ENCODE measurements at regions not wholly inside any gene's neighbourhood (a gene's known extent, or its start where the extent isn't known, plus 50 kb on each side); places are given as distances from the start of the nearest gene placed in this dataset.
A peak's percentile ranks its signal among the peaks of the same experiment; 100 is the strongest.

DNA sequence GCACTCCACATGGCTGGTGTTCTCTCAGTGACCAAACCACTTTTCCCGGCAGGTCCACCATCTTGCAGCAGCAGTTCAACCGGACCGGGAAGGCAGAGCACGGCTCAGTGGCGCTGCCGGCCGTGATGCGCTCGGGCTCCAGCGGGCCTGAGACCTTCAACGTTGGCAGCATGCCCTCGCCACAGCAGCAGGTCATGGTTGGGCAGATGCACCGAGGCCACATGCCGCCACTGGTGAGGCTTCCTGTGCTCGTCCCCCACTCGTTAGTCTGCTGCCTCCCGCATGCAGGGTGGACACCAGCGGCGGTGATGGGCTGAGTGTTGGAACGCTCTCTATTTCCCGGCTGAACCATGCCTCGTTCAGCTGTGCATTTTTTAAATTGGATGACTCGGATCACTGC, 344.9 kb upstream of the TPM1 start:
- no peak for DNase-seq (ENCODE audit: low read depth in 2 of 2)

DNA sequence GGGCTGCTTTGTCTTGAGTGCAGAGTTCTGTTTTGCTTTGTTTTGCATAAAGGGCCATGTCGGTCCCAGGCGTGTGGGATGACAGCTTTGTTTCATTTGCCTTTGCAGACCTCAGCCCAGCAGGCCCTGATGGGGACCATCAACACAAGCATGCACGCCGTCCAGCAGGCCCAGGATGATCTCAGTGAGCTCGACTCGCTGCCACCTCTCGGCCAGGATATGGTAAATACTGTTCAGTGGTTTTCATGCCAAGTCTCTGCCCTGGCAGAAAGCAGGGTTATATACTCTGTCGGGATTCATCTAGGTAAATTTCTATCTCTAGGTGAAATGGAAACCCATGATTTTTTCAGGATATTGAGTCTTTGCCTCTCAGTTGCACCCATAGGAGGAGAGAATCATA, 343.9 kb upstream of the TPM1 start:
- no peak for DNase-seq (ENCODE audit: low read depth in 2 of 2)

DNA sequence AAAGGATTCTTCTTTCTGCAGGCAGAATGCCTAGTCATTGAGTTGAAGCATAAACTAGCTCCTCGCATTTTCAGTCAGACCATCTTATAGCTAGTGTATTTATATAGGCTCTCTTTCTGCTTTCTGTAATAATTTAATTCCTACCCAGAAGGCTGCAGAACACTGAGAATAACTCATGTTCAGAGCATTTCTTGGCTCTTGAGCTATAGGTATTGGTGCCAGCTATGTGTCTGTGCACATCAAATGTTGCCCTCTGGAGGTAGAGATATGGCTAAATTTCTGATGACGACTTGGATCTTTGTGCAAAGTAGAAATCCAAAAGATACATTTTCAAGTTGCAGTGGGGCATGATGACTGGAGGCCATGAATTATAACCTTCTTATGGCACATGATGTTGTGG, 336.2 kb upstream of the TPM1 start:
- no peak for DNase-seq (ENCODE audit: low read depth in 2 of 2)

DNA sequence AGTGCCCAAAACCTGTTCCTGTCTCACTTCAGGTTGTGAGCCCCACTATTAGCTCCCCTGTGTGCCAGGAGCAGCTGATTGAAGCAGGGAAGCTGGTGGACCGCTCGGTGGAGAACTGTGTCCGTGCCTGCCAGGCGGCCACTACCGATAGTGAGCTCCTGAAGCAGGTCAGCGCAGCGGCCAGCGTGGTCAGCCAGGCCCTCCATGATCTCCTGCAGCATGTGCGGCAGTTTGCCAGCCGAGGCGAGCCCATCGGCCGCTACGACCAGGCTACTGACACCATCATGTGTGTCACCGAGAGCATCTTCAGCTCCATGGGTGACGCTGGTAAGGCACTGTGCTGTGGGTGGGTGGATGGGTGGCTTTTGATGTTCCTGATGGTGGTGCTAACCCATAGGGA, 334.1 kb upstream of the TPM1 start:
- DNase-seq (ENCODE audit: low read depth in 2 of 2): no peak

DNA sequence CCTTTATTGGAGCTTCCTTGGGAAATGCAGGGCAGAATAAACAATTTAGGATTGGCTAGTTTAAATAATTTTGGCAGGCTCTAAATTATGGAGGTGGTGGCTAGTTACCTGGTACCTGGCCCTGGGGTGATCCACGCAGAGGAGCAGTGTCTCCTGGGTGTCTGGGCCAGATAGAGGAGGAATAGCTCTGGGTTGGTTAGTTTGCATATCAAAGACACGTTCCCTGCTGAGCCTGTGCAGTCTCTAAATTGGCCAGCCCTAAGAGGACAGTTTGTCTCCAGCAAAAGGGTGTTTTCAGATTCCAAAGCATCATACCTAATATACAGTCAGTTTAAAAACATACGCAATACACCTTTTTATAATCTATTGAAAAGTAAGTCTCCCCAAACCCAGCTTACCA, 333.3 kb upstream of the TPM1 start:
- DNase-seq (ENCODE audit: low read depth in 2 of 2): no peak

DNA sequence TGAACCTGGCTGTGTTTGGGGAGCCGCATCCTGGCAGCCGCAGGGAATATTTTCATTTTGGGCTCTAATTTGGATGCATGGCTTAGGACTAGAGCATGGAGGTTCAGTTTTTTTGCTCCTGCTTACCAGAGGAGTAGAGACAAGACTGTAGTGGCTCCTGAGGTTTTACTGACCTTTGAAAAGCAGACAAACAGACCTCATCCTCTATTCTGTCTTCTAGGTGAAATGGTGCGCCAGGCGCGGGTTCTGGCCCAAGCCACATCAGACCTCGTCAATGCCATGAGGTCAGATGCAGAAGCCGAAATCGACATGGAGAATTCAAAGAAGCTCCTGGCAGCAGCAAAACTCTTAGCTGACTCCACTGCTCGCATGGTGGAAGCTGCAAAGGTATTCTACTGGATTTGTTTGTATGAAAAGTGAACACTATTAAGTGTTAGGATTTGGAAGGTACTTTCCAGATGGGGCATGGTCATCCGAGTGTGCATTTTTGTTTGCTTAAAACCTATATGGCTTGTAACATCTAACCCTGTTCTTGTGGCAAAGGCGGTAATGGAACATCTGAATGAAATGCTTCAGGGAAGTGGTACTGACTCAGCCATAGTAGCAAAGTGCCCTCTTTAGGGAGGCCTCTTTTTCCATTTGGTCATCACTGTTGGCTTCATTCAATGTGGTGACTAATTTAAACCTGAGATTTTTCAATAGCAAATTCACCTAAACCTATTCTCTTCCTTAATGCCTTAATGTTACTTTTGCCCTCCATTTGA, 330.7 kb upstream of the TPM1 start:
- DNase-seq (ENCODE audit: low read depth in 2 of 2): peak; percentile 3 to 13

DNA sequence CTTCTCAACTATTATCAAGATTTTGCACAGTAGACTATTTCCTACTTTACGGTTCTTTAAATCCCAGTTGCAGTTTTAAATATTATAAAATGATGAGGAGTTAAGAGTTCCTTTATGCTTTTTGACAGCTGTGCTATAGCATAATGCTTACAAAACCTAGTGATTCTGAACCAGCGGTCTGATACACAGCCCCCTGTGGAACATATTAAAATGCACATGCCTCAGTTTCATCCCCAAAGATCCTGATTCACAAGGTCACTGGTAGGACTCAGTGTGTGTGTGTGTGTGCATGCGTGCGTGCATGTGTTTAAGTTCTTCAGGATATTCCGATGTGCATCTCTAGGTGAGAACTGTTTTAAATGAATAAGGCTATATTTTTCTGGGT, 330.1 kb upstream of the TPM1 start:
- DNase-seq (ENCODE audit: low read depth in 2 of 2): no peak

DNA sequence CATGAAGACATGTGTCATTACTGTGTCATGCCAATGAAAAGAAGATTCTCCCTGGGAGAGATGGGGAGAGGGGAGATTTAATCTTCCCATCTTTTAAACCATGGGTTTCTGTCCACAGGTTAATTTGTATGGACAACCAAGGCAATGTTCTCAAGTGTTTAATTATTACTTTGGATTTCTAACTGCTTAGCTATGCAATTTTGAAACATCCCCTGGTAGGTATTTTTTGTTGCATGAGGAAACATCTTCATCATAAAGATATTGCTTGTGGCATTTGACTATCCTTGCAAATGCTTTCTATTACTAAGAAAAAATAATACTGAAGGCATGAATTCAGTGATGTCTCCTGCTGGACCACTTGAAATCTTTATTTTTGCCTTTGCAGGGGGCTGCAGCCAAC, 326.6 kb upstream of the TPM1 start:
- no peak for DNase-seq (ENCODE audit: low read depth in 2 of 2)

DNA sequence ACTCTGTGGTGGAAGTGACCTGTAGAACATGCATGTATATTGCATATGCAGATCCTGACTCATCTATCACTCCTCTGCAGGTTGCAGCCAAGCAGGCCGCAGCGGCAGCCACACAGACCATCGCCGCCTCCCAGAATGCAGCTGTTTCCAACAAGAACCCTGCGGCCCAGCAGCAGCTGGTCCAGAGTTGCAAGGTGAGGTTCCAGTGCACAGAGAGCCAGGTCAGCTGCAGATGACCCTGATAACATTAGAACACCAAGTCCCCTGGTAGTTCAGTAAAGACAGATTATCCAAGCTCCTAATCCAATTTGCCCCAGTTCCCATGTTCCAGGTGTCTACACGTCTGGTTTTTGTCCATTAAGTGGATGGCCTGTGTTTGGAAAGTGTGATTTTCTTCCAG, 325.1 kb upstream of the TPM1 start:
- no peak for DNase-seq (ENCODE audit: low read depth in 2 of 2)

DNA sequence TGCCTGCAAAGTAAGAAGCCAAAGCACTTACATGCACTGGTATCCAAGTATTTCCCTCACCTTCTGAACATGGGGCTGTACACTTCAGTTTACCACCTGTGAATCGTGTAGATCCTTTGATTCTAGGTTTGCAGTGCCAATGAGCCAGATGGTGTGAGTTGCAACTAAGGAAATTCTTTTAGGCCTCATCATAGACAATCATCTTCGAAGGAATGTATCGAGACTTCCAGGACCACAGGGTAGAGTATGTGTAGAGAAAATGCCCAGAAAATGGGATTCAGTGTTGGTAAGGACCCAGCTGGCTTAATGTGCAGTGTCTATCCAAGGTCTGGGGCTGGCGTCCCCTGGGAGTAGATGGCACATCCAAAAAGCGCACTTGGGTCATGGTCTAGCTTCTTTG, 323.2 kb upstream of the TPM1 start:
- DNase-seq (ENCODE audit: low read depth in 2 of 2): no peak

DNA sequence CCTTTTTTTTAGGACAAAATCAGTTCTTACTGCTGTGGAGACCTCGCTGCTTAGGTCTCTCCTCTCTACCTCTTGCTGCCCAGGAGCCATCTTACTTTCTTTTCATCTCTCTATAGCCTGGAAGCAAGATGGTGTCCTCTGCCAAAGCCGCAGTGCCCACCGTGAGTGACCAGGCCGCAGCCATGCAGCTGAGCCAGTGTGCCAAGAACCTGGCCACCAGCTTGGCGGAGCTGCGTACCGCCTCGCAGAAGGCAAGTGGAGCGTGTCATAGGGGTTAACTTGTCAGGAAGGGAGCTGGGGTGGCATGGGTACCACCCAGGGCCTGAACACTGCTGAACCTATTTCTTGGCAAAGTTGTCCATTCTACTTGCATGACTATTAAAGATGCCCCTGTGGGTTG, 320.3 kb upstream of the TPM1 start:
- no peak for DNase-seq (ENCODE audit: low read depth in 2 of 2)

DNA sequence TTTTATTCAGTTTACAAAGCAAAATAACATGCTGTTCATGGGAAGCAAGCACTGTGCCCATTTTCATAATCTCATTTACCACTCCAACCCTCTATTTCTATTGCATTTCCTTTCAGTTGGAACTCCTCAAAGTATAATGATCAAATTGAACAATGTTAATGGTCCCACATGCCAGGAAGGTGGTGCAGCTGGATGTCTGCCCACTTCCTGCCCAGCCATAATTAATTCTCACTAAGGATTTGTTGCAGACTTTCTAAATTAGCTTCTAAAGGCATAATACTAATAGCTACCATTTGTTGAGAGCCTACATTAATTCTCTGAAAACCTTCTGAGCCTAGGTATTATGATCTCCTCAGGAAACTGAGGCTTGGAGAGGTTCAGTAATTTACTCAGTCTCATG, 316.1 kb upstream of the TPM1 start:
- no peak for DNase-seq (ENCODE audit: low read depth in 2 of 2)

DNA sequence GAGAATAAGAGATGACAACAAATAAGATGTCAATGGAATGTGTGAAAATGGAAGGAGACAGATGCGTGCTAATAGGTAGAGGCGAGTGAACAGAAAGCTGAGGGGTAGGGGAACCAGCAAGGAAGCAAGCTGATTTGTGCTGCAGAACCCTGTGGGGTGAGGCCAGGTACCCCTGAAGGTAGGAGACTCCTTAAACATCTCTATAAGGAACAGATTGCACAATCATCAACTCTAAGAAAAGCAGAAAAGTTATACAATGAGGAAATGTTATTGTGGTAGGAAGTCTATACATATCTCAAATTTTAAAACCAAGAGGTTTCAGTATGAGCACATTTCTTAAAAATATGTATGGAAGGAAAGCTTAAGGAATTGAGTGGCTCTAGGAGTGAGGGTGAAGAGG, 315.0 kb upstream of the TPM1 start:
- DNase-seq (ENCODE audit: low read depth in 2 of 2): no peak

DNA sequence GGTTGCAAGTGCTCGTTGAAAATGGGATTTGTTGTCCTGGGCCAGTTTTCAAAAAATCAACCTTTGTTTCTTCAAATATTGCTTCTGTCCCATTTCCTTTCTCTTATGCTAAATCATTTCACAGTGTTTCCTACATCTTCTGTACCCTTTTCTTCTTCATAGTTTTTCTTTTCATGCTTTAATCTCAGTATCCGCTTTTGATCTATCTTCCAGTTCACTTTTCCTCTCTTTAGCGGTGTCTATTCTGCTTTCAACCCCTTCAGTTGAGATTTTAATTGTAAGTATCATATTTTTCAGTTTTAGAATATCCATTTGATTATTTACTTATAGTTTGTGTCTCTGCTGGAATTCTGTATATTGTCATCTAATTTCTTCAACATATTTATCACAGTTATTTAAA, 311.7 kb upstream of the TPM1 start:
- DNase-seq (ENCODE audit: low read depth in 2 of 2): no peak

DNA sequence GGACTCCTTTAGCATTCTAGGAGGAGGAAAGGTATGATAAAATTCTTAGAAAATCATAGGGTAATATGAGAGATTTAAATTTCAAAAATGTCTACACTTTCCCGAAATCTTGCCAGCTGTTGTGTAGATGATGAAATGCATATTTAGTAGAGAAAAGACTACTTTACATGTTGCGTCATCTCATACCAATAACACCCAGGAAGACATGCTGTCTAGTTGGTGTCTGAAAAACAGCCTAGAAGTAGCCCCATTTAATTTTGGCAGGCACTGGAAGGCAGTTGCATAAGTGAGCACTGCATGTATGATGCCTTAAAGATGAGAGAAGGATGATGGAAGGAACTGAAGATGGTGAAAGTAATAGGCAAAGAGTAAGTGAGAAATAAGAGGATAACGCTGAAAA, 310.5 kb upstream of the TPM1 start:
- no peak for DNase-seq (ENCODE audit: low read depth in 2 of 2)

DNA sequence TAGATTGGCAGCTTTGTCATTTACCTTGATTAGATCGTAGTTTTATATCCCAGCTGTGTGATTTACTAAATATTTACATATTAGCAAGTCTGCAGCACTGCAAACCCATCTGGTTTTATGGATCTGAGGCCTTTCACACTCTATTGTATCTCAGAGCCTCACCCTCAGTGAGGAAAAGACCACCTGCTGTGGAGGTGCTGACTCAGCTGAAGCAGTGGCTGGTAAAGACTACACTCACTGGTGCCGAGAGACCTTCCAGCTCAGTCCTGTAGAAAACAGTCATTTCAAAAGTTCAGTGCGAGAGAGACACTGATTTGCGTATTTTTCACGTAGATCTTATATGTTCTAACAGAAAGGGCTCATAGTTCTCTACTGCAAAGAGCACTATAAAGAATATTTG, 307.8 kb upstream of the TPM1 start:
- DNase-seq (ENCODE audit: low read depth in 2 of 2): no peak

DNA sequence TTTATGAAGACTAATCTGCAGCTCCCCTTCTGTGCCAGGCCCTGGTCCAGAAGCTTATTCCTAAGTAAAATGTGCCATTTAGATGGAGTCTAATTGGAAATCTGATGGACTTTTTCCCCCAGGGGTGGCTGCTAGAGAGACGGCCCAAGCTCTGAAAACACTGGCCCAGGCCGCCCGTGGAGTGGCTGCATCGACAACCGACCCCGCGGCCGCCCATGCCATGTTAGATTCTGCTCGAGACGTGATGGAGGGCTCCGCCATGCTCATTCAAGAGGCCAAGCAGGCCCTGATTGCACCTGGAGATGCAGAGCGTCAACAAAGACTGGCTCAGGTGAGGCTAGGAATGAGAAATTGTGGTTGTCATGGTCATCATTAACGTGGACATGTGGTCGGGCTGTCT, 305.8 kb upstream of the TPM1 start:
- DNase-seq (ENCODE audit: low read depth in 2 of 2): no peak

DNA sequence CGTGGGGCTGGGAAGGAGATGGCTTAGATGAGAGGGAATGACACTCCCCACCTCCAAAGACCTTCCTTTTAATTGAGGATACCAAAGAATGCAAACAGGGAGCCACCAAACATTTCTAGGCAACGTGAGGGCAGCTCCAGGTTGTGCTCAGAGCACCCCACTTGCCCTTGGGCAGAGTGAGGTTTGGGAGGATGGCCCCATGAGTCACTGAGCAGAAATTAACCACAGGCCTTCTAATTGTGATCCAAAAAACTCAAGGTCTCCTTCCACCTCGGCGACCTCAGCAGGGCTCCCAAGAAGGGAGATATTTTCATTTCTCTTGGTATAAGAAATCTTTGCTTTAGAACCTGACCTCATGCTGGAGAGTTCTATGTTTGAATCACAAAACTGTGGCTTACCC, 305.0 kb upstream of the TPM1 start:
- DNase-seq (ENCODE audit: low read depth in 2 of 2): no peak

DNA sequence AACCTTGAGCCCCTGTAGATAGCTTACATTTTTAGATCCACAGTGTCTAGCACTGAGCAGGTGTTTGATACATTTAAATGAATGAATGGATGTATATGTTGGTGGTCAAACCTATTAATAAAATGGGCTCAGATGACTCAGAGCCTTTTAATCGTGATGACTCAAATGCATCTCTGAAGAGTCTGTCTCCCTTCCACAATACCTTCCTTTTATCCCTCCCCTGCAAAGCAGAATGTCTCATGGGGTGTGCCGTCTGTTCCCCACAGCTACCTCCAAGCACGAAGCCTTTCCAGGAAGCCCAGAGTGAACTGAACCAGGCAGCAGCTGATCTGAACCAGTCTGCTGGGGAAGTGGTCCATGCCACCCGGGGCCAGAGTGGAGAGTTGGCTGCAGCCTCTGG, 303.5 kb upstream of the TPM1 start:
- no peak for DNase-seq (ENCODE audit: low read depth in 2 of 2)

DNA sequence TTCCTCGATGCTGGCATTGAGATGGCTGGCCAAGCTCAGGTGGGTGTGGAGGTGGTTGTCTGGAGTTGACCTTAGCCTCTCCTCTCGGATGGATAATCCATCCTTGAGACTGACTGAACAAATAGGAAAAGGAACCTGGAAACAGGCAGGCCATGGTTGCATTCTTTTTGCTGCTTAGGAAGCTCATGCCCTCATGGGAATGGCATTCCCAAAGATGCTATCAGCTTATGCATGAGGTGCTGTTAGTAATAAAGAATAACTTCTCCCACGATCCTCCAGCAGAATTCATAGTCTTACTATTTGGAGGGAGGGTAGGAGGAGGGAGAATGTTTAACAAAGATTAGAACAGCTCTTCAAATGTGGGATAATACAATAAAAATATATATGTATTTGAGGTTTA, 303.0 kb upstream of the TPM1 start:
- DNase-seq (ENCODE audit: low read depth in 2 of 2): no peak

DNA sequence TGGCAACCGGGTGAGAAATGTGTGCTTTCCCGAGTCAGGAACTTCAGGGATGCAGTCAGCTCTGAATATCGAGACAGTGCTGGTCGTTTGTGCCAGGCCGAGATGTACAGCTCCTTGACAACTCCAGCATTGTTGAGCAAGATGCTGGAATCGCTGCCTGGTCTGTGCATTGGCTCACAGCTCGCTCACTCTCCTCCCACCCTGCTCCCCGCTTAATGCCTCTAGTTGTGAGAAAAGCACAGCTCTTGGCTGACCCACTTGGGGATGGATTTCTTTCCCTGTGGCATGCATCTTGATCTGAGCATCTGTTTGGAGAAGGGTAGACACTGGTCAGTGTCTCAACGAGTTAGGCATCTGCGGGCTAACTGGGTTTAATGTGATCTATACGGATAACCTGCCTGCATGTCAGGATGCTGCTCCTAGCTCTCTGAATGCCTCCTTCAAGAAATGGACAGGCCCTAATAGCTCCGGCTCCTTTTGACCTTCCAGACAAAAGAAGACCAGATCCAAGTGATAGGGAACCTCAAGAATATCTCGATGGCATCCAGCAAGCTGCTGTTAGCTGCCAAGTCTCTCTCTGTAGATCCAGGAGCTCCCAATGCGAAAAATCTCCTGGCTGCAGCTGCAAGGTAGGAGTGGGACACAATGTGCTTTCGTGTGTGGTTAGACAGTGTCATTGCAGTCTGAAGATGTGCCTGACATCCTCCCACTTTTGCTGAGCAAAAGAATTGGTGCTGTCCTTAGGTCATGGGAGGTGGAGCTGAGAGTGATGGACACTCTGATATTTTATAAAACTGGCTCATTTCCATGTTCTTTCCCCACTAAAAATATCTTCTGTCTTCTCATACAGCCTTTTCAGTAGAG, 302.2 kb upstream of the TPM1 start:
- DNase-seq (ENCODE audit: low read depth in 2 of 2): no peak

DNA sequence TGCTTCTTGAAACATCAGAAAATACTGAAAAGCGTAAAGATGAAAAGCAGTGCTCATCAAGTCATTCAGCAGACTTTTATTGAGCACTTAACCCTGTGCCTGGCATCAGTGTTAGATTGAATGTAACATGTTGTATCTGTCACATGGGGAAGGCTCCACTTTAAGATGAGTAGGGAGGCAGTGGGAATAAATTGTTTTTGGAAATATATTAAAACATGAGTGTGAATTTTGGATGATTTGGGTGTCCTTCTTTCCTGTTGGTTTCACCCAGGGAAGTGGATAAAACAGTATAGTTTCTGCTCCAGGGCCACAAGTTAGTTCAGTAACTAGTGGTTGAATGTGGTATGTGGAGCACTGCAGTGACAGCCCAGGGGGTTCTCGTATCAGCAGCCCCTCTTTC, 301.4 kb upstream of the TPM1 start:
- no peak for DNase-seq (ENCODE audit: low read depth in 2 of 2)

DNA sequence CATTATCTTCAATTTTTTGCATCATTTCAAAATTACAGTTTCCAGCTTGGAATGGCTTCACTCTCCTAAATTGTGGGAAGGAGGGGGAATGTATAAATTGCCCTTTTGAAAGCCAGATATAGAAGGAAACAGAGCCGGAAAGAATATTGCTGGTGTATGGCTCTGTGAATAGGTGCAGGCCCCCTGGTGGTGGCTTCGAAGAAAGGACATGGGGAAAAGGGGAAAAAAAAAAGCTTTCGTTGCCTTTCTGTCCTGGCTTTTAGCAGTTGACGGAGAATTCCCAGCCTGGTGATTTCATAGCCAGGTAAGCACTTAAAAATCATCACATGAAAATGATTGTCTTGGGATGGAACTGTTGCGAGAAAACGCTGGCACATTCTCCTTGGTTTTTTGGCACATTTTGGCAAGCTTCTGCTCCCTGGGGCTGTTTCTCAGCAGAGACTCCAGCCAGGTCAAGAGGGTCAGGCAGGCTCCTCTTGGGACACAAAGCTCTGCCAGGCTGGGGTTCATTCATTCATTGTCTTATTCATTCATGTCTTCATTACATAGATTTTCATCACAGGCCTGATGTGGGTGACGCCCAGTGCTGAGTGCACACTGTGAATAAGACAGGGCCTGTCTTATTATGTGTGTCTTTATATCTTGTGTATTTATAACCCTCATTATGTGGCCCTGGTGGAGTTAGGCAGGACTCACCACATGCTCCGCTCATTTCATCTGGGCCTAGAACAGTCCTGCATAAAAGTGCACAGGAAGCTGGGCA, 300.0 kb upstream of the TPM1 start:
- peak; percentile 20 to 28 for DNase-seq (ENCODE audit: low read depth in 2 of 2)

Data from stimulated activated CD4-positive, alpha-beta T cell treated with anti-CD3 and anti-CD28 coated beads, Interleukin-4, amount 100 ng/mL, for 48 hours (primary cell).